NOMO-1 treated with dmso at 0.1 percent for 144 hours (cell line): ENCODE measurements at regions not wholly inside any gene's neighbourhood (a gene's known extent, or its start where the extent isn't known, plus 50 kb on each side); places are given as distances from the start of the nearest gene placed in this dataset.

Experiments
- DNase-seq: peaks from one replicate; lab custom pipeline; 2025; ENCODE audit not compliant: unreplicated experiment; lab: John Stamatoyannopoulos, UW

DNA sequence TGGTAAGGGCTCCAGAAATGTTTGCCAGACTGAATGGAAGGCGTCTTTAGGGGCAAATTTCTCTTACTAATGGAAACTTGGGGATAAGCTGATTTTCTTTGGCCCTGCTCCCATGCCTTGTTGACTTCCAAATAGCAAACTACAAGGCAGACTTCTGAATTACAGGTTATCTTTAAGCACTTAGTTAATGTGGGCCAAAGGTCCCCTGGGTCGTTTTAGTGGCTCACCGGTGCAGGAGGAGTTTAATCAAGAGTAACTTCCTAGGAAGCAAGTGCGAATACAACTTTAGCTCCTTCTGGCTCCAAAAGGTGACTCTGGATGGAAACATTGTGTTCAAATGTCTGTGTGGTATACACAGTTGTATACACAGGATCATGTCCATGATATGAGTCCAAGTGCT, 323.6 kb downstream of the SLITRK2 start:
- no peak for DNase-seq

DNA sequence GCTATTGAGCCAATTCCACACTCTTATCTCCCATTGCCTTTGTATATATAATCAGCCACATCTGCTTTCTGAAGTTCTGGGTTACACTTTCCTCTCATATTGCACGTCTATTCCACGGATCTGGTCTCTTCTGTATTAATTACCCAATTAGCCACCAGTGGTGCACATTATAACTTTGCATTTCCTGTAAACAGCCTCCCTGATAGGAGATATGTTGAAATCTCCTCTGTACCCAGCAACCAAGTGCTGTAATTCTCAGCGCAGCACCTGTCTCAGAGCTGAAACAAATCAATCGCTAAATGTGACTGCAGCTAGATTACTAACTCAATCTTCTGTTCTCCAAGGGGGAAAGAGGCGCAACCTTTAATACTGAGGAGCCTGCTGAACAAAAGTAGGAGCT, 326.4 kb downstream of the SLITRK2 start:
- no peak for DNase-seq

- no peak for DNase-seq
Observed at GRCh38 chrX:146154191-146154590, 336.6 kb downstream of the SLITRK2 start.

DNA sequence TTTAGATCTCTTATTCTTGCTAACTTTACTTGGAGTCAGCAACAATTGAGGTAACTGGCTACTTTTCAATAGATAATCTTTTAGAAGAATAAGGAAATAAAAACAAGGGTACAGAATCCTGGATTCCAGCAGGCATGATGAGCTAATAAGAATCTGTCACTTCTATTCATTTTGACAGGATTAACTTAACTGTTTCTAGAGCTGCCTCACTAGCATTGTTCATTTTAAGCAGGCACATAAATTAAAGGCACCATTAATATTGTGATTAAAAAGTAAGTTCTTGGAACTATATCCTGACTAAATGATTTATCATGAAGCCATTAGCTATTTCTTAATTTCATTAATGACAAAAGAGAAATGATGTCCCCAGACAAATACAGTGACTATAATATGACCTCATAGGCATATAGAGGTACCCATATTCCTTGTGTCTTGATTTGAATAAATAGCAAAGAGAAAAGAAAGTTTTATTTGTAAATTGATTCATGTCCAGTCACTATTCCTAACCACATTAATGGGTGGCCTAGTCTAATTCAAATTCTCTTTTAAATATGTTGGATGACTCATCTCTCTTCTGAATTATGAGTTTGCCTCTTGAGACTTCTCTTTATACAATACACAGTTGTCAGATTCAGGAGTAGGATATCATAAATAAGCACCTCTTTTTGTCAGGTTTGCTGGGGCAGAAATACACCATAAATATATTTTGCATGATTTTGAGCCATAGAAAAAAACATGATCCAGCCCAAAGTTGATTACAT, 343.0 kb downstream of the SLITRK2 start:
- no peak for DNase-seq

- DNase-seq: no peak
Observed at GRCh38 chrX:146173742-146174141, 356.1 kb downstream of the SLITRK2 start.

DNA sequence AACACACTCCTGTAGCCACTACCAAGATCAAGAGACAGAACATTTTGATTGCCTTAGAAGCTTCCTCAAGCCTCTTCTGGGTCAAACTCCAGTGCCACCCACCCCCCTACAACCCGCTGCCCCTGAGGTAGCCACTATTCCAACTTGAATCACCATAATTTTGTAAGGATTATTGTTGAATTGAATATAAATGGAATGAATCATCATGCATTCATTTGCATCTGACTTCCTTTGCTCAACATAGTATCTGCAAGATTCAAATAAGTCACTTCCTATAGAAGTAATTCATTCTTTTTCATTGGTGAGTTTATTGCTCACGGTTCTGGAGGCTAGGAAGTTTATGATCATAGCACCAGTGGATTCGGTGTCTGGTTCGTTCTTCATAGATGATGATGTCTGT, 364.2 kb downstream of the SLITRK2 start:
- DNase-seq: no peak

- DNase-seq: no peak
Observed at GRCh38 chrX:146186540-146186939, 368.9 kb downstream of the SLITRK2 start.

DNA sequence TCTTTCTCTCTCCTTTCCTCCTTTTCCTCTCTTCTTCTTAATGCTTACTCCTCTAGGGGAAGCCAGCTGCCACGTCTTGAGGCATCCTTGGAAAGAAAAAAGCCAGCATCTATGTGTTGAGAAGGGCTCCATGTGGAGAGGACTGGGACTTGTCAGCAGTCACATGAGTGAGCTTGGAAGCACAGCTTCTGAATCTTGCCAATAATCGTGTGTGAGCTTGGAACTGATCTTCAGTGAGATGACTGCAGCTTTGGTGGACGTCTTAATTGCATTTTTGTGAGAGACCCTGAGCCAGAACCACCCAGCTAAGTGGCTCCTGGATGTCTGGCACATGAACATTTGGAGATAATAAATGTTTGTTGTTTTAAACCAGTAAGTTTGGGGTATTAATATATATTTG, 371.7 kb downstream of the SLITRK2 start:
- DNase-seq: no peak

- DNase-seq: no peak
Observed at GRCh38 chrX:146208821-146209220, 391.2 kb downstream of the SLITRK2 start.

DNA sequence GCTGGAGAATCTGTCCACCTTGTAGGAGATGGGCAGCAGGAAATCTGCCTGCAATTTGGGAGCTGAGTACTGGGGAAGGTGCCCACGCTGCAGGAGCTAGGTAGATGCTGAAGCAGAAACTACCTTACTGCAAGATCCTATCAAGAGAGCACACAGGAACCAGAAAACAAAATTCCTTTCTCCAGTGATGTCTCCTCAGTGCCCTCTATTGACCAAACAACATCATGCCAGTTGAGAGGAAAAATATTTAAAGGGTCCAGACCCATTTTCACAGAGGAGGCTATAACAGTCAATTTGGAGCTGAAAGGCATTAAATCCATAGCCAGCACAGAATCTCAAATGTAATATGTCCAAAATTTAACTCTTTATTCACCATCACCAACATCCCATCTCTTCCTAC, 406.8 kb downstream of the SLITRK2 start:
- DNase-seq: no peak

- no peak for DNase-seq
Observed at GRCh38 chrX:146238173-146238572, 420.5 kb downstream of the SLITRK2 start.

DNA sequence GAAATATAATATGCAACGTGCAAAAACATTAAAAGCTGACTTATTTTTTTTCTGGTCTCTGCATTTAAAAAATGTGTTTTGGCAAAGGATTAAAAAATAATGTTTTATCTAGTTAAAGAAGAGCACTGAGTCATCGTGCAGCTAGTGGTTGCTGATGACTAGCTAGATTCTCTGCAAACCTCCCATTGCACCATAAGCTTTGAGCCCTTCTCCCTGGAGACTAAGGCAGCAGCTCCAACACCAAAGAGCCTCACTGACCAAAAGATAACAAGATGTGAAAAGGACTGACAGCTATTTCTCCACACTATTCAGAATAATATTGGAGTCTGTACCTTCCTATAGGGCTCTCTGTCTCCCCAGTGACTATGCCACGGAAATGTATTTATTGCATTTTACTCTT, 424.3 kb downstream of the SLITRK2 start:
- no peak for DNase-seq

- no peak for DNase-seq
Observed at GRCh38 chrX:146243041-146243440, 425.4 kb downstream of the SLITRK2 start.

DNA sequence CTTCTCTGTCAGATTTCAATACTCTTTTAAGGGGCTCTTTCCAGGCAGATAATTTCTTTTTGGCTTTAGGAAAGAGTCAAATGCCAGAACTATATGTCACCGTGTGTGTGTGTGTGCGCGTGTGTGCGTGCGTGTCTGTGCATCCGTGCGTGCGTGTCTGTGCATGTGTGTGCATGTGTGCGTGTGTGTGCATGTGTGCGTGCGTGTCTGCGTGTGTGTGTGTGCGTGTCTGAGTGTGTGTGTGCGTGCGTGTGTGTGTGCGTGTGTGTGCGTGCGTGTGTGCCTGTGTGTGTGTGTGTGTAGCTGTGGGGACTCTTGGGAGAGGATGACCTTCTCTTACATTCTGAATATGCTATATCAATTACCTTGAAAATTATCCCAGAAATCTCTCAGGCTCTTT, 441.6 kb downstream of the SLITRK2 start:
- DNase-seq: no peak

DNA sequence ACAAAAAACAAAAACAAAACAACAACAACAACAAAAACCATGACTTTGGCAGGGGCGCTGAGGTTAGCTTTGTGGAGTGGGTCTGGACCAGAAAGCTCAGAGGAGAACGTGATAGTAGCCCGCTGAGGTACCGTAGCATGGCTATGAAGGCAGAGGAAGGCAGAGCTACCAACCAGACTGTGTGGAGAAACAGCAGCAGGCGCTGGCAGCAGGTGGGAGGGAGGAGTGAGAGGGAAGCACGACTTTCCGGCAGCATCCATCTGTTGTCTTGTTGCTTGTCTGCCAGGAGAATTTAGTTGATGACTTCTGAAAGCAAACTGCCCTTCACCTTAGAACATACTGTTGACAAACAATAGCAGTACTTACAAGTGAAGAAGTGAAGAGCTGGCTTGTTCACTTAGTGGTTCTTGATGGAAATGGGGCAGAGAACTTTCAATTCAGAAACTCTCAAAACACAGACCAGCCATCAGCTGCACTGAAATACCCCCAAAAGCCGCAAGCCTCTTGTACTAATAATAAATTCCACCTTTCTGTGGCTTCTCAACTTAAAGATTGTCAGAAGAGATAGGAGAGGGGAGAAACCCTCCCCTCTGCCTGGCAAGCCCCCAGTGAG, 447.2 kb downstream of the SLITRK2 start:
- DNase-seq: no peak

DNA sequence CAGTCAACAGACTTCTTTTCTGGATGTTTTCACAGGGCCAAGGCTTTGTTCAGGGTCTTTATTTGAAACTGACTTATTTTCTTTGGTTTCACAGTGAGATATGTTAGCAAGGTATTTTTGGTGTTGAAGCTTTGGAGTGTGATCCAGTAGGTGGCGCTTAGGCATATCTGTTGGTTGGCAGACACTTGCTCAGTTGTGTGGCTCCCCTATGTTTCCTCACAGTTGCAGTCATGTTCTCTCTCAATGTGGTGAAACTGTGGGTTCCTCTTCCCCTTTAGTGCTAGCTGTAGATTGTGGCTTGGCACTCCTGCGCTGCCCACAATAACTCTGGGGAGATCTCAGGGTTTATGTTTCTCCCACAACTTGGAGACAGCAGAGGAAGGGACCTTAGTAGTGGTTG, 460.8 kb downstream of the SLITRK2 start:
- DNase-seq: peak; percentile 6
